HEK293T (cell line): ENCODE measurements at regions not wholly inside any gene's neighbourhood (a gene's known extent, or its start where the extent isn't known, plus 50 kb on each side); places are given as distances from the start of the nearest gene placed in this dataset.

Experiments used
- CTBP1 ChIP-seq: fragments of 450-650 bp; IDR thresholded peaks from 2 replicates; pipeline ENCODE4 v1.6.1; 2016; ENCODE audit warnings: borderline replicate concordance
- FOXA1 ChIP-seq: fragments of 450-650 bp; IDR thresholded peaks from 2 replicates; pipeline ENCODE4 v1.6.1; 2016; ENCODE audit warnings: mild to moderate bottlenecking
- FOXM1 ChIP-seq: fragments of 450-650 bp; IDR thresholded peaks from 2 replicates; pipeline ENCODE4 v1.6.1; 2017; ENCODE audit warnings: mild to moderate bottlenecking, borderline replicate concordance
- L3MBTL2 ChIP-seq: fragments of 450-650 bp; conservative IDR thresholded peaks from 2 replicates; pipeline ENCODE4 v1.6.1; 2016; ENCODE audit warnings: mild to moderate bottlenecking
- NFRKB ChIP-seq: fragments of 450-650 bp; IDR thresholded peaks from 2 replicates; pipeline ENCODE4 v1.6.1; 2016; ENCODE audit warnings: mild to moderate bottlenecking, moderate library complexity
- SP1 ChIP-seq: fragments of 450-650 bp; IDR thresholded peaks from 2 replicates; pipeline ENCODE4 v1.6.1; 2017
- SUZ12 ChIP-seq: fragments of 450-650 bp; IDR thresholded peaks from 2 replicates; pipeline ENCODE4 v1.6.1; 2016; ENCODE audit warnings: mild to moderate bottlenecking

GRCh38 chr6:112936079-112936472 is 588.9 kb downstream of the RFPL4B start:
- TF ChIP-seq CTBP1 (no peak), FOXA1 (no peak), NFRKB (no peak), SP1 (no peak), SUZ12 (no peak), FOXM1 (no peak), L3MBTL2 (no peak)
